DND-41 (cell line): ENCODE measurements at regions not wholly inside any gene's neighbourhood (a gene's known extent, or its start where the extent isn't known, plus 50 kb on each side); places are given as distances from the start of the nearest gene placed in this dataset.

Experiments
- EZH2 ChIP-seq: IDR thresholded peaks from 3 replicates; pipeline ENCODE4 v1.6.1; 2012; ENCODE audit warnings: borderline replicate concordance, low read depth, mild to moderate bottlenecking, moderate library complexity, low read length, inconsistent platforms; ENCODE audit not compliant: severe bottlenecking
- TF ChIP-seq, protein P1 (sequence below): IDR thresholded peaks from 2 replicates; pipeline ENCODE4 v1.5.1; 2012; ENCODE audit warnings: borderline replicate concordance, low read length, moderate library complexity, mild to moderate bottlenecking; ENCODE audit not compliant: poor library complexity, severe bottlenecking; ENCODE audit errors: extremely low read depth

DNA sequence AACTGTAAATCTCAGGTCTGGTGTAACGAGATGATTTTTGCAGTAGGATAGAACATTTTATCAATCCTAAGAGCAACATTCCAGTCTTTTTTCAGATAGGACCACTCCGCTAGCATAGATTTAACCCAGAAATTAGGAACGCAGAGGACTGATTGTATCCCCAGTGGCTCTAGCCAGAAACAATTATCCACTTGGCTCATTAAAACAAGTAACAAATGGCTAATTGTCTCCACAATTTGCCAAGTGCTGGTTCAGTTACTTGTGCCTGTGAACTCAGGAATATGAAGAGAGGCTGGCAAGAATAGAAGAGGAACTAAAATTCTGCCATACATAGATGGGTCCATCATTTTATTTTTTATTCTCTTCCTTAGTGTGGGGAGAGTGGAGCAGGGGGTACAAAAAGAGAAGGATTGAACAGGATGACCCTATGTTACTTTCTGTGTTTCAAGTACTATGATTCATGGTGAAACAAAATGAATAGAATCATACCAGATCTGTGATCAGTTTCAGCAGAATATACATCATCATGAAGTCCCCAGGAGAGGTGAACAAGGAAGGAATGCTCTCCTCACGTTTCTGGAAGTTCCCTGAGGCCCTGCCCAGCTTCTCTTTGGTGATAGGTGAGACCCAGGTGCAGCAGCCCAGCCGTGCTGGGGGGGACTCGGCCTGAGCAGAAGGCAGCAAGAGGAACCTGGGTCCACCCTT, 121.6 kb downstream of the ARL4C start:
- TF ChIP-seq, protein P1, sequence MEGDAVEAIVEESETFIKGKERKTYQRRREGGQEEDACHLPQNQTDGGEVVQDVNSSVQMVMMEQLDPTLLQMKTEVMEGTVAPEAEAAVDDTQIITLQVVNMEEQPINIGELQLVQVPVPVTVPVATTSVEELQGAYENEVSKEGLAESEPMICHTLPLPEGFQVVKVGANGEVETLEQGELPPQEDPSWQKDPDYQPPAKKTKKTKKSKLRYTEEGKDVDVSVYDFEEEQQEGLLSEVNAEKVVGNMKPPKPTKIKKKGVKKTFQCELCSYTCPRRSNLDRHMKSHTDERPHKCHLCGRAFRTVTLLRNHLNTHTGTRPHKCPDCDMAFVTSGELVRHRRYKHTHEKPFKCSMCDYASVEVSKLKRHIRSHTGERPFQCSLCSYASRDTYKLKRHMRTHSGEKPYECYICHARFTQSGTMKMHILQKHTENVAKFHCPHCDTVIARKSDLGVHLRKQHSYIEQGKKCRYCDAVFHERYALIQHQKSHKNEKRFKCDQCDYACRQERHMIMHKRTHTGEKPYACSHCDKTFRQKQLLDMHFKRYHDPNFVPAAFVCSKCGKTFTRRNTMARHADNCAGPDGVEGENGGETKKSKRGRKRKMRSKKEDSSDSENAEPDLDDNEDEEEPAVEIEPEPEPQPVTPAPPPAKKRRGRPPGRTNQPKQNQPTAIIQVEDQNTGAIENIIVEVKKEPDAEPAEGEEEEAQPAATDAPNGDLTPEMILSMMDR, result no peak
- TF ChIP-seq EZH2, result no peak
